ENCODE measurements at regions not wholly inside any gene's neighbourhood (a gene's known extent, or its start where the extent isn't known, plus 50 kb on each side); places are given as distances from the start of the nearest gene placed in this dataset.

DNA sequence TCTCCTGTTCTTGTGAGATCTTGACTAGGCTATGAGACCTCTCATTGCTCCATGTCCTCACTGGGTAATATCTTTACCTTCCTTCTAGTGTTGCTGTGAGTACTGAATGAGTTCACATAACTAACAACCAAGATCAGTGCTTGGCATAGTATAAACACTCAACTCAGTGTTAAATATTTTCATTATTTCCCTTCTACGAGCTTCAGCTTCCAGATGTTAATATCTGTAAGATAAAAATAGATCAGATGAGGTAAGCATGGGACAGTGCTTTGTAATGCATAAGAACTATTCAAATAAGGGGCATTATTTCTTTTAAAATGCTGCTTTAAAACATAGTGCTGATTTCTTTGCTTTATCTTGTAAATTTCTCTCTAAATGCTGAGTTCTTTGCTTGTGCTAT, 130.8 kb downstream of the DIPK2A start:
- H3K27me3 ChIP-seq (ENCODE audit: control insufficient read depth in 1 of 2, insufficient read depth in 2 of 2, low read length in 2 of 2): peaks cover 0 to 4% of the 10 kb centered on the region in 2 experiments
- intact Hi-C loops (cut with DNase I, micrococcal nuclease): no loop called here
- no peaks in the 10 kb centered on the region for H3K36me3 Mint-ChIP-seq (ENCODE audit: low read depth)
- H3K4me1 ChIP-seq (ENCODE audit: insufficient read depth, low read length): no peaks in the 10 kb centered on the region
- CTCF ChIA-PET: no interaction called here
- no peaks in the 10 kb centered on the region for H3K36me3 ChIP-seq (ENCODE audit: insufficient read depth, low read length)
- DNase-seq (no peak), ATAC-seq (ENCODE audit: poor library complexity) (no peak)
- TF ChIP-seq, protein P1, sequence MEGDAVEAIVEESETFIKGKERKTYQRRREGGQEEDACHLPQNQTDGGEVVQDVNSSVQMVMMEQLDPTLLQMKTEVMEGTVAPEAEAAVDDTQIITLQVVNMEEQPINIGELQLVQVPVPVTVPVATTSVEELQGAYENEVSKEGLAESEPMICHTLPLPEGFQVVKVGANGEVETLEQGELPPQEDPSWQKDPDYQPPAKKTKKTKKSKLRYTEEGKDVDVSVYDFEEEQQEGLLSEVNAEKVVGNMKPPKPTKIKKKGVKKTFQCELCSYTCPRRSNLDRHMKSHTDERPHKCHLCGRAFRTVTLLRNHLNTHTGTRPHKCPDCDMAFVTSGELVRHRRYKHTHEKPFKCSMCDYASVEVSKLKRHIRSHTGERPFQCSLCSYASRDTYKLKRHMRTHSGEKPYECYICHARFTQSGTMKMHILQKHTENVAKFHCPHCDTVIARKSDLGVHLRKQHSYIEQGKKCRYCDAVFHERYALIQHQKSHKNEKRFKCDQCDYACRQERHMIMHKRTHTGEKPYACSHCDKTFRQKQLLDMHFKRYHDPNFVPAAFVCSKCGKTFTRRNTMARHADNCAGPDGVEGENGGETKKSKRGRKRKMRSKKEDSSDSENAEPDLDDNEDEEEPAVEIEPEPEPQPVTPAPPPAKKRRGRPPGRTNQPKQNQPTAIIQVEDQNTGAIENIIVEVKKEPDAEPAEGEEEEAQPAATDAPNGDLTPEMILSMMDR (IDR thresholded peaks at IDR 0.05): no peak
- H3K9me3 ChIP-seq (ENCODE audit: control insufficient read depth in 1 of 2, insufficient read depth in 1 of 2, low read length in 2 of 2): peaks cover 0 to 17% of the 10 kb centered on the region in 2 experiments
- no peak overlapping the region for H3K4me3 ChIP-seq (ENCODE audit: low read length)
- H3K4me3 Mint-ChIP-seq: no peak overlapping the region
- no peaks in the 10 kb centered on the region for H3K9me3 Mint-ChIP-seq
- POLR2A ChIA-PET: no interaction called here
- no peak overlapping the region for H3K27ac ChIP-seq (ENCODE audit: low read depth in 1 of 2, low read length in 2 of 2)
- no peak overlapping the region for H3K27ac Mint-ChIP-seq
- H3K4me1 Mint-ChIP-seq (ENCODE audit: low read depth): no peaks in the 10 kb centered on the region
- H3K27me3 Mint-ChIP-seq: peaks cover 13% of the 10 kb centered on the region

DNA sequence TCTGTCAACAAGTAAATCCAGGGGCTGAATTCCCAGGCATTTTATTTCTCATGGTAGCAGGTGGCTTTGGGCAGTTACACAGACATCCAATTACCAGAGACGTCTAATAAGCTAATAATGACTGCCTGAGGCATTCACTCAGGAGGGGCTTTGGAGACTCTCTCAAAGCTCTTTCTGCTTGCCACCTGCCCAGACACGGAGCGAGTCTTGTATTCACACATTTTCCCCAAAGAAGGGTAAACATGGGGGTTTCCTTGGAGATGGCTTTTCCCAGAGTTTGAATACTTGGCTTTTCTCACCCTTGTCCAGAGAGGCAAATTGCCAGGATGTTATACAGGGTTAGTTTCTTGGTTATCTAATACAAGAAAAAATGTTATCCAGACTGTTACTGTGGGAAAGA, 132.6 kb downstream of the DIPK2A start:
- intact Hi-C loops (cut with DNase I, micrococcal nuclease): no loop called here
- Mint-ChIP-seq H3K27me3 (peaks cover 7% of the 10 kb centered on the region), H3K4me3 (no peak overlapping the region), H3K9me3 (no peaks in the 10 kb centered on the region), H3K27ac (no peak overlapping the region), H3K36me3 (ENCODE audit: low read depth) (no peaks in the 10 kb centered on the region), H3K4me1 (ENCODE audit: low read depth) (no peaks in the 10 kb centered on the region)
- ATAC-seq (ENCODE audit: poor library complexity) (no peak), DNase-seq (no peak)
- POLR2A ChIA-PET: no interaction called here
- no peaks in the 10 kb centered on the region for H3K4me1 ChIP-seq (ENCODE audit: insufficient read depth, low read length)
- TF ChIP-seq, protein P1 (IDR thresholded peaks at IDR 0.05): no peak
- no peaks in the 10 kb centered on the region for H3K36me3 ChIP-seq (ENCODE audit: insufficient read depth, low read length)
- no peak overlapping the region for H3K27ac ChIP-seq (ENCODE audit: low read depth in 1 of 2, low read length in 2 of 2)
- peaks cover 0 to 9% of the 10 kb centered on the region in 2 experiments for H3K9me3 ChIP-seq (ENCODE audit: control insufficient read depth in 1 of 2, insufficient read depth in 1 of 2, low read length in 2 of 2)
- H3K4me3 ChIP-seq (ENCODE audit: low read length): no peak overlapping the region
- peaks cover 0 to 4% of the 10 kb centered on the region in 2 experiments for H3K27me3 ChIP-seq (ENCODE audit: control insufficient read depth in 1 of 2, insufficient read depth in 2 of 2, low read length in 2 of 2)
- CTCF ChIA-PET: no interaction called here

DNA sequence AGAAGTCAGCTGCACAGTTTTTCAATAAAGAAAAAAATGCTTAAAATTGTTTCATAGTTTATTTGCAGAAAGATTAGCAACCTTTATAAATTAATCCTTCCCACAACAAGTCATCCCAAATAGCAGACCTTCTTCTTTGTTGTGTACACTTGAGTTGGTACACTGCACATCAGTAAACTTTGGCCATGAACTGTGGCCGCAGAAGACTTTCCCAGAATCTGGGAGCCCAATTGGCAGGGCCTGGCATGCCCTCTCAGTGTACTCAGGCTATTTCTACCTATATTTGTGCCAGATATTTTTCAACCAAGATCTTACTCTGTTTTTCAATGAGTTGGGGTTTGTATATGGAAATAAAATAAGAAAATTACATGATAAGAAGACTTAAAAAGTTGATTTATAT, 133.1 kb downstream of the DIPK2A start:
- H3K4me1 Mint-ChIP-seq (ENCODE audit: low read depth): no peaks in the 10 kb centered on the region
- ATAC-seq (ENCODE audit: poor library complexity): no peak
- H3K4me1 ChIP-seq (ENCODE audit: insufficient read depth, low read length): no peaks in the 10 kb centered on the region
- intact Hi-C loops (cut with DNase I, micrococcal nuclease): no loop called here
- ChIA-PET POLR2A (no interaction called here), CTCF (no interaction called here)
- DNase-seq: no peak
- H3K27me3 Mint-ChIP-seq: peaks cover 7% of the 10 kb centered on the region
- peaks cover 0 to under 1% of the 10 kb centered on the region in 2 experiments for H3K27me3 ChIP-seq (ENCODE audit: control insufficient read depth in 1 of 2, insufficient read depth in 2 of 2, low read length in 2 of 2)
- H3K36me3 Mint-ChIP-seq (ENCODE audit: low read depth): no peaks in the 10 kb centered on the region
- H3K4me3 ChIP-seq (ENCODE audit: low read length): no peak overlapping the region
- H3K27ac Mint-ChIP-seq: no peak overlapping the region
- no peaks in the 10 kb centered on the region for H3K36me3 ChIP-seq (ENCODE audit: insufficient read depth, low read length)
- H3K9me3 ChIP-seq (ENCODE audit: control insufficient read depth in 1 of 2, insufficient read depth in 1 of 2, low read length in 2 of 2): peaks cover 0 to 4% of the 10 kb centered on the region in 2 experiments
- no peak overlapping the region for H3K4me3 Mint-ChIP-seq
- TF ChIP-seq, protein P1 (IDR thresholded peaks at IDR 0.05): no peak
- H3K9me3 Mint-ChIP-seq: no peaks in the 10 kb centered on the region
- no peak overlapping the region for H3K27ac ChIP-seq (ENCODE audit: low read depth in 1 of 2, low read length in 2 of 2)
